A673 (cell line): ENCODE measurements at regions not wholly inside any gene's neighbourhood (a gene's known extent, or its start where the extent isn't known, plus 50 kb on each side); places are given as distances from the start of the nearest gene placed in this dataset.

Experiments
- CTCF ChIP-seq: fragments of 300-800, 200-600 bp; sonication (generic); conservative IDR thresholded peaks from 2 replicates; pipeline ENCODE4 v1.5.1; 2017; ENCODE audit warnings: low read depth, mild to moderate bottlenecking, antibody characterized with exemption, low read length, moderate library complexity, mixed read lengths
- EZH2 ChIP-seq: fragments of 200-600 bp; sonication (generic); IDR thresholded peaks from 2 replicates; pipeline ENCODE4 v1.6.1; 2017; ENCODE audit warnings: borderline replicate concordance, low read depth, mild to moderate bottlenecking, mixed read lengths, antibody characterized with exemption, low read length; ENCODE audit not compliant: poor library complexity, severe bottlenecking

- no peak for TF ChIP-seq CTCF
- no peak for TF ChIP-seq EZH2
Observed at GRCh38 chr3:187985647-187986046, 168.3 kb upstream of the LPP start.
